ENCODE measurements at regions not wholly inside any gene's neighbourhood (a gene's known extent, or its start where the extent isn't known, plus 50 kb on each side); places are given as distances from the start of the nearest gene placed in this dataset.
A peak's percentile ranks its signal among the peaks of the same experiment; 100 is the strongest.

DNA sequence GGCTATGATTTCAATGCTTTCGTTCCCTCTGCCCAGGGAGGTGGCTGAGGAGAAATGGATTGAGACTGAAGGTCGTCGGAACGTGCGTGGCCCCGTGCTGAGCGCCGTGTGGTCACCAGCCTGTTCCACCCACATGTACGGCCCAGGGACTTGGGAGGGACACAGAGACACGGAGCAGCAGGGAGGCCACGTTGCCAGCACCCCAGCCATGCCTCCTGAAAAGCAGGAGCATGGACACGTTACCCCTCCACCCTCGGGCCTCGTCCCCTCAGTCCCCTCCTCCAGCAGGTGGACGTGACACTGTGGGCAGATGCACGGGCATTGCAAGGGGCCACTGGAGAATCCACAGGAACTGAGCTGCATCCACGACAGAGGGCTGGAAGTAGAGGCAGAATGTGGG, 133.1 kb upstream of the CST7 start:
- Histone ChIP-seq H3K9me3 (ENCODE audit: control insufficient read depth, insufficient read depth, low read length) (no peaks in the 10 kb centered on the region), H3K27ac (ENCODE audit: low read length) (no peak overlapping the region), H3K4me1 (ENCODE audit: control insufficient read depth, insufficient read depth, low read length) (no peaks in the 10 kb centered on the region; the same call in 1 of the 2 replicates), H3K36me3 (ENCODE audit: control insufficient read depth, insufficient read depth, low read length) (no peaks in the 10 kb centered on the region), H3K27me3 (ENCODE audit: control insufficient read depth, insufficient read depth, low read length) (no peaks in the 10 kb centered on the region), H3K4me3 (ENCODE audit: low read length) (no peak overlapping the region)
- DNase-seq (ENCODE audit: low read depth, low spot score) = no peak
- WGBS (ENCODE audit: insufficient coverage, insufficient read length) = no CpG with 5 or more reads among the region's 17 CpGs

DNA sequence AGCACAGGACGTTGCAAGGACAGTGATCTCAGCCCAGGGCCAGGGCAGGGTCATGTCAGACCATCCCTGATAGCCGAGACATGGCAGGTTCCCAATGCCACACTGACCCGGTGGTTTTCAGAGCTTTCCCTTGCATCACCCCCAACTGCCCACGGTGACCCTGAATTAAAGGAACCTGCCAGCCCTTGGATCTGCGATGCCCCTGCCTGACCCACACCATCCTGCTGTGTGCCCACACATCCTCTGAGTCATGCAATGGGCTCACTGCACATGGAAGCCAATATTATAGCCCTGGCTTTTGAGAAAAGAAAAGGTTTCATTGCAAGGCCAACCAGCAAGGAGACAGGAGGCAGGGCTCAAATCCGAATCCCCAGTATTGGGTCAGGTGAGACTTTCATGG, 132.6 kb upstream of the CST7 start:
- no peaks in the 10 kb centered on the region for H3K36me3 ChIP-seq (ENCODE audit: control insufficient read depth, insufficient read depth, low read length)
- H3K9me3 ChIP-seq (ENCODE audit: control insufficient read depth, insufficient read depth, low read length) = no peaks in the 10 kb centered on the region
- no peak overlapping the region for H3K27ac ChIP-seq (ENCODE audit: low read length)
- H3K4me1 ChIP-seq (ENCODE audit: control insufficient read depth, insufficient read depth, low read length) = no peaks in the 10 kb centered on the region; the same call in 1 of the 2 replicates
- H3K4me3 ChIP-seq (ENCODE audit: low read length) = no peak overlapping the region
- DNase-seq (ENCODE audit: low read depth, low spot score) = no peak
- WGBS (ENCODE audit: insufficient coverage, insufficient read length) = no CpG with 5 or more reads among the region's 6 CpGs
- H3K27me3 ChIP-seq (ENCODE audit: control insufficient read depth, insufficient read depth, low read length) = no peaks in the 10 kb centered on the region

DNA sequence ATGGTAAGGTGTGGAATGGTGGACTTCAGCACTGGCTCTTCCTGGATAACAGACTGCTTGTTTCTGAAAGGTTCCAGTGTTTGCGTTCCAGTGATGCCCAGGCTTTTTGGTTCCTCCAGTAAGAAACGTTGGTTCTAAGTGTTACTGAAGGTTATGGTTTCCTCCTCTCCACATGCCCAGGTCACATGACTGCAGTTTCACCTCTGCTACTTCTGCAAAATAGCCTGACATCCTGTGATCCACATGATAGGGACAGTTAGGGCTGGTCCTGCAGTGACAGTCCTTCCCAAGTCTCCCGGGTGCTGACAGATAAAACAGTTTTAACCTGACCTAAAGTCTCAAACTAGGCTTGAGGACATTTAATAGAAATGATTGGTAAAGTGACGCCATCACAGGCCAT, 132.2 kb upstream of the CST7 start:
- H3K36me3 ChIP-seq (ENCODE audit: control insufficient read depth, insufficient read depth, low read length) = no peaks in the 10 kb centered on the region
- H3K27me3 ChIP-seq (ENCODE audit: control insufficient read depth, insufficient read depth, low read length) = no peaks in the 10 kb centered on the region
- WGBS (ENCODE audit: insufficient coverage, insufficient read length) = no CpG with 5 or more reads among the region's 4 CpGs
- H3K4me3 ChIP-seq (ENCODE audit: low read length) = no peak overlapping the region
- no peak for DNase-seq (ENCODE audit: low read depth, low spot score)
- no peaks in the 10 kb centered on the region; the same call in 1 of the 2 replicates for H3K4me1 ChIP-seq (ENCODE audit: control insufficient read depth, insufficient read depth, low read length)
- no peak overlapping the region for H3K27ac ChIP-seq (ENCODE audit: low read length)
- H3K9me3 ChIP-seq (ENCODE audit: control insufficient read depth, insufficient read depth, low read length) = no peaks in the 10 kb centered on the region

DNA sequence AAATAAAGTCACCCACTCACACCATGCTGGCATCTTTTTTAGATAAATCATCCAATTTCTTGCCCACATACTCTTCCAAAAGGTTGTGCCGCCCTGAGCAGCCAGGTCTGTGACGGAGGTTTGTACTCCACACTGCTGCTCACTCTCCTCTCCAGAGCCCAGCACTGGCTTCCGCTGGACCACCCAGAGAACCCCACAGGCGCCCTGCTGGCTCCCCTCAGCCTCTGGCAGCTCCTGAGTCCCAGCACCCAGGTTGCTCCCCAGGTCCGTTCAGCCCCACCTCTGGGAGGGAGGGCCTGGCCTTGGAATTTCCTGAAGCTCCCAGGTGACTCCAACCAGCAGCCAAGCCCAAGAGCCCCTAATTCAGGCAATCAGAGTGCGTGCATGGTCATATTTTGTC, 131.7 kb upstream of the CST7 start:
- H3K4me1 ChIP-seq (ENCODE audit: control insufficient read depth, insufficient read depth, low read length) = no peaks in the 10 kb centered on the region; the same call in 1 of the 2 replicates
- DNase-seq (ENCODE audit: low read depth, low spot score) = no peak
- H3K27ac ChIP-seq (ENCODE audit: low read length) = no peak overlapping the region
- H3K27me3 ChIP-seq (ENCODE audit: control insufficient read depth, insufficient read depth, low read length) = no peaks in the 10 kb centered on the region
- WGBS (ENCODE audit: insufficient coverage, insufficient read length) = no CpG with 5 or more reads among the region's 6 CpGs
- H3K36me3 ChIP-seq (ENCODE audit: control insufficient read depth, insufficient read depth, low read length) = no peaks in the 10 kb centered on the region
- no peaks in the 10 kb centered on the region for H3K9me3 ChIP-seq (ENCODE audit: control insufficient read depth, insufficient read depth, low read length)
- H3K4me3 ChIP-seq (ENCODE audit: low read length) = no peak overlapping the region

DNA sequence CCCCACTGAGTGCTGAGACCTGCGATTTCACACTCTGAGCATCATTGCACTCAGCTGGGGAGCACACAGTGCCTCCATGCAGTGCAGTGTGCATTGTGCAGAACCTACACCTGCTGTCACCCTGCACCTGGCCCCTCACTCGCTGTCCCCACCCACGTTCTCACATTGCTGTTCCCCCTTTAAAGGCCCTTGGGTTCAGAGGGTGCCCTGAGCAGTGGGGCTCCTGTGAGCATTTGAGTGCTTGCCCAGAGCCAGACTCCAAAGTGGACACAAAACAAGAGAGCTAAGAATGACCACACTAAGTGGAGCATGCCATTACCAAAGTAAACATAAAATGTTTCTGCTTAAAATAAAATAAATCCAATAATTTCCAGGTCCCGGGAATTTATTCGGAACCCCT, 131.0 kb upstream of the CST7 start:
- Histone ChIP-seq H3K27ac (ENCODE audit: low read length) (no peak overlapping the region), H3K36me3 (ENCODE audit: control insufficient read depth, insufficient read depth, low read length) (no peaks in the 10 kb centered on the region), H3K9me3 (ENCODE audit: control insufficient read depth, insufficient read depth, low read length) (no peaks in the 10 kb centered on the region), H3K27me3 (ENCODE audit: control insufficient read depth, insufficient read depth, low read length) (no peaks in the 10 kb centered on the region), H3K4me1 (ENCODE audit: control insufficient read depth, insufficient read depth, low read length) (no peaks in the 10 kb centered on the region; the same call in 1 of the 2 replicates), H3K4me3 (ENCODE audit: low read length) (no peak overlapping the region)
- no peak for DNase-seq (ENCODE audit: low read depth, low spot score)
- no CpG with 5 or more reads among the region's 5 CpGs for WGBS (ENCODE audit: insufficient coverage, insufficient read length)

DNA sequence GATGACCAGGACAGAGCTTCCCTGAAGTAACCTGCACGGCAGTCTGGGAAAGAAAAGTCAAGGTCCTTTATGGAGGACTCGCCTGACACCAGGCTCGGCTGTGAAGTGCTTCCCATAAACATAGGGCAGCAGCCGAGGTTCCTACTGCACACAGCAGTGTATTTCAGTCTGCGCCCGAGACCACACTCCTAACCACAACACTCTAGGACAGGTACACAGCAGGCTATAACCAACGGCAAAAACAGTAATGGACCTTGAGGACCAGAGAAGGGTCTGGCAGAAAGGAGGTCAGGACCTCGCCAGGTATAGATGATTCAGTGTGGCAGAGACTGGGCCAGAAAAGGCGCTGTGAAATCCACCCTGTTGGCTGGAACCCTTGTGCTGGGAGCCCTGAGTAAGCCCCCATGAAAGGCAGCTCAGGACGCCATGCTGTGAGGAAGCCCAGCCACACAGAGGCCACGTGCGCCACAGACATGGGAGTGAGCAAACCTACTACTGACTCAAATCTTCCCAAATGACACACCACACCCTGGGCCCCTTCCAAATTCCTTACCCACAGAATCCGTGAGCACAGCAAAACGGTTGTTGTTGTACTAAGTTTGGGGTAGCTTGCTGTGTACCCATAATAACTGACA, 129.6 kb upstream of the CST7 start:
- H3K4me3 ChIP-seq (ENCODE audit: low read length) = no peak overlapping the region
- DNase-seq (ENCODE audit: low read depth, low spot score) = no peak
- H3K27me3 ChIP-seq (ENCODE audit: control insufficient read depth, insufficient read depth, low read length) = no peaks in the 10 kb centered on the region
- no peaks in the 10 kb centered on the region; the same call in 1 of the 2 replicates for H3K4me1 ChIP-seq (ENCODE audit: control insufficient read depth, insufficient read depth, low read length)
- H3K36me3 ChIP-seq (ENCODE audit: control insufficient read depth, insufficient read depth, low read length) = no peaks in the 10 kb centered on the region
- no peak overlapping the region for H3K27ac ChIP-seq (ENCODE audit: low read length)
- no peaks in the 10 kb centered on the region for H3K9me3 ChIP-seq (ENCODE audit: control insufficient read depth, insufficient read depth, low read length)
- no CpG with 5 or more reads among the region's 14 CpGs for WGBS (ENCODE audit: insufficient coverage, insufficient read length)

DNA sequence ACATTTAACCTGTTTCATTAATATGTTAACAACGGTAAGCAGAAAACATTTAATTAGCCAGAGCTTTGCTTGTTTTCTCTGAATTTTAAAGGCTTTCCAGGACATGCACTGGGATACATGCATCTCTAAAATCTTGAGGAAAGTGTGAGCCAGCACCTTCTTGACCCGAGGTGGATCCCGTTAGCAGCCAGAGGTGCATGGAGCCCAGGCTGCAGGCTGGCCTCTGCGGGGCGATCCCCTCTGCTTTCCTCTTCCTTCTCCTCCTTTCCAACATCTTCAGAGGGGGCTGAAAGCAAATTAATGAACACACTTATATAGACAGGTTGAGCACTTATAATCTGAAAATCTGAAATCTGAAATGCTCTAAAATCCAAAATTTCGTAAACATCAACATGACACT, 128.7 kb upstream of the CST7 start:
- DNase-seq (ENCODE audit: low read depth, low spot score) = no peak
- H3K4me3 ChIP-seq (ENCODE audit: low read length) = no peak overlapping the region
- H3K9me3 ChIP-seq (ENCODE audit: control insufficient read depth, insufficient read depth, low read length) = no peaks in the 10 kb centered on the region
- H3K36me3 ChIP-seq (ENCODE audit: control insufficient read depth, insufficient read depth, low read length) = no peaks in the 10 kb centered on the region
- no peak overlapping the region for H3K27ac ChIP-seq (ENCODE audit: low read length)
- H3K4me1 ChIP-seq (ENCODE audit: control insufficient read depth, insufficient read depth, low read length) = no peaks in the 10 kb centered on the region; the same call in 1 of the 2 replicates
- WGBS (ENCODE audit: insufficient coverage, insufficient read length) = no CpG with 5 or more reads among the region's 6 CpGs
- no peaks in the 10 kb centered on the region for H3K27me3 ChIP-seq (ENCODE audit: control insufficient read depth, insufficient read depth, low read length)

DNA sequence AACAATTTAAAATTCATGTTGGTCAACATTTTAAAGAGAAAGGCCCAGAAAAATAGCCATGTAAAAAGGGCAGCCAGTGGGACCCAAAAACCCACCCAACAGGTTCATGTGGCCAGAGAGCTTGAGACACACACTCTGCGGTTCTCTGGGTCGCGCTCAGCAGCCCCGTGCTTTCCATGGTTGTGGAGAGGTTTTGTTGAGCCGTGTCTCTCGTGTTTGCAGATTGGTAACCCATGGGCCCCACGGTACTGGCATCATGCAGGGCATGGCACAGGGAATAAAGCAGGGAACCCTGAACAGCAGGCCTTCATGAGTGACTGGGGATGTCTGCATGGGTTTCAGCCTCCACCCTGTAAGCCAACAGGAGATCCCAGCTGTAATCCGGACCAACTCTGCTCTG, 127.7 kb upstream of the CST7 start:
- no peak overlapping the region for H3K4me3 ChIP-seq (ENCODE audit: low read length)
- no peaks in the 10 kb centered on the region for H3K9me3 ChIP-seq (ENCODE audit: control insufficient read depth, insufficient read depth, low read length)
- H3K27ac ChIP-seq (ENCODE audit: low read length) = peak overlapping the region; percentile 20
- no peaks in the 10 kb centered on the region; the same call in 1 of the 2 replicates for H3K4me1 ChIP-seq (ENCODE audit: control insufficient read depth, insufficient read depth, low read length)
- no peaks in the 10 kb centered on the region for H3K36me3 ChIP-seq (ENCODE audit: control insufficient read depth, insufficient read depth, low read length)
- no peaks in the 10 kb centered on the region for H3K27me3 ChIP-seq (ENCODE audit: control insufficient read depth, insufficient read depth, low read length)
- WGBS (ENCODE audit: insufficient coverage, insufficient read length) = no CpG with 5 or more reads among the region's 8 CpGs
- no peak for DNase-seq (ENCODE audit: low read depth, low spot score)

DNA sequence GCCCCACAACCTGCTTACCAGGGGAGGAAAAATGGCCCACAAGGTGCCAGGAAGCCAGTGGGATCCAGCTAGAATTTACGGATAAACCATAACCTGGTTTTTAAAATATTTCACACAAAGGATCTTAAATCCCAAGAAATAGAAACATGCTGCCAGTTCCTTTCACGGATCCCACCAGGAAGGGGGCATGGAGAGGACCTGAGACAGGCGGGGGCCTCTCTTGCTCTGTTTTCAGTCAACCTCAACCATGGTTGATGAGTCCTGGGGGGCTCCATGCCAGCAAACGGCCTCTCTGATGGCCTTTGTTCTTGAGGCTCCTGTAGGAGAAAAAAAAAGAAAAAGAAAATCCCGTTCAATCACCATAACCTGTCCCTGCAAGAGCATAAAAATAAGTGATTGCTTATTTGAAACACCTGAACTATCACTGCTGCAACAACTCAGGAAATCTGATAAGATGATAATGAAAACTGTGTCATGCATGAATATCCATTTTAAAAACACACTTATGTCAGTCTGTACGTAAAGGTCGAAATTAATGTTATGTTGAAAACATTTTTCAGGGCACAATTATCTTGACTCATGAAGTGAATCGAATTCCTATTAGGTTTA, 125.8 kb upstream of the CST7 start:
- H3K4me1 ChIP-seq (ENCODE audit: control insufficient read depth, insufficient read depth, low read length) = no peaks in the 10 kb centered on the region; the same call in 1 of the 2 replicates
- H3K36me3 ChIP-seq (ENCODE audit: control insufficient read depth, insufficient read depth, low read length) = no peaks in the 10 kb centered on the region
- no peaks in the 10 kb centered on the region for H3K27me3 ChIP-seq (ENCODE audit: control insufficient read depth, insufficient read depth, low read length)
- no peak overlapping the region for H3K27ac ChIP-seq (ENCODE audit: low read length)
- WGBS (ENCODE audit: insufficient coverage, insufficient read length) = no CpG with 5 or more reads among the region's 8 CpGs
- no peak overlapping the region for H3K4me3 ChIP-seq (ENCODE audit: low read length)
- H3K9me3 ChIP-seq (ENCODE audit: control insufficient read depth, insufficient read depth, low read length) = no peaks in the 10 kb centered on the region
- DNase-seq (ENCODE audit: low read depth, low spot score) = no peak

DNA sequence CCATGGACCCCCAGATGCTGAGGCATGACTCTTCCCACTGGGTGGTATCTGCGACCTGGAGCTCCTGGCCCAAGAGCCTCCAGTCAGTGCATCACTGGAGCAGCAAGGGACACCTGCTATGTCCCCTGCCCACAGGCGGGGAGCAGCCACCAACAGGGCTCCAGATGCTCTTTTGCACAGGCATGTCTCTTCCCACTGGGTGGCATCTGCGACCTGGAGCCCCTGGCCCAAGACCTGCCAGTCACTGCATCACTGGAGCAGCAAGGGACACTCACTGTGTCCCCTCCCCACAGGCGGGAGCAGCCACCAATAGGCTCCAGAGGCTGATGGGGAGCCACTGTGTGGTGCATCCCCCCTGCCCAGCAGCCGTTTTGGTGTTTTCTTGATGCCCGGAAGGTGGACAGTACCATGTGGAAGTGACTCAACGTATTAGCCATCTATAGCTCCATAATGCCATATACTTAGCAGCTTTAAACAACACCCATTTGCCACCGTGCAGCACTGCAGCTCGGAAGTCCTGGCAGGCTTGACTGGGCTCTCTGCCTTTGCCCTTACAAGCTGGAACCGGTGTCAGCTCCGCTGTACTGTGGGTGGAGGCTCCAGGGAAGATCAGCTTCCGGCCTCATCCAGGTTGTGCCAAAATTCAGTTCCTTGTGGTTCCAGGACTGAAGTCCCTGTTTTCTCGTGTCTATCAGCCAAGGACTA, 124.9 kb upstream of the CST7 start:
- no CpG with 5 or more reads among the region's 13 CpGs for WGBS (ENCODE audit: insufficient coverage, insufficient read length)
- Histone ChIP-seq H3K27me3 (ENCODE audit: control insufficient read depth, insufficient read depth, low read length) (no peaks in the 10 kb centered on the region), H3K27ac (ENCODE audit: low read length) (no peak overlapping the region), H3K4me3 (ENCODE audit: low read length) (no peak overlapping the region), H3K9me3 (ENCODE audit: control insufficient read depth, insufficient read depth, low read length) (no peaks in the 10 kb centered on the region), H3K4me1 (ENCODE audit: control insufficient read depth, insufficient read depth, low read length) (no peaks in the 10 kb centered on the region; the same call in 1 of the 2 replicates), H3K36me3 (ENCODE audit: control insufficient read depth, insufficient read depth, low read length) (no peaks in the 10 kb centered on the region)
- no peak for DNase-seq (ENCODE audit: low read depth, low spot score)
